ENCODE measurements at regions not wholly inside any gene's neighbourhood (a gene's known extent, or its start where the extent isn't known, plus 50 kb on each side); places are given as distances from the start of the nearest gene placed in this dataset.
A peak's percentile ranks its signal among the peaks of the same experiment; 100 is the strongest.
"Not testable (repeated sequence)": the region's sequence is repeated elsewhere in the genome, so short reads cannot be mapped to it uniquely, and the experiment has no call there.

DNA sequence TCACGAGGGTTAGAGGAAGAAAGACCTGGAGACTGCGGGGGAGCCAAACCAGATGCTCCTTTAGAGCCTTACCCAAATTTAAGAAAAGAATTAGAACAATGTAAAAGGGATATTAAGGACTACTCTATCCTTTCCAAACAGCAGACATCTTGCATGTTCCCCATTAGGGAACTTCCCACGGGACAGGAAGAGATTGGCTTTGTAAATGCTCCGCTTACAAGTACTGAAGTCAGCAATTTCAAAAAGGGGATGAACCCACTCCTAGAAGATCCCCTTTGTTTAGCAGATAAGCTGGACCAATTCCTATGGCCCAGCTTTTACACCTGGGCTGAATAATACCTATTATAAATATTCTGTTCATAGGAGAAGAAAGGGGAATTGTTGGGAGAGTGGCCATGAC is 74.2 kb downstream of the APOBEC1 start:
- DNase-seq = no peak

DNA sequence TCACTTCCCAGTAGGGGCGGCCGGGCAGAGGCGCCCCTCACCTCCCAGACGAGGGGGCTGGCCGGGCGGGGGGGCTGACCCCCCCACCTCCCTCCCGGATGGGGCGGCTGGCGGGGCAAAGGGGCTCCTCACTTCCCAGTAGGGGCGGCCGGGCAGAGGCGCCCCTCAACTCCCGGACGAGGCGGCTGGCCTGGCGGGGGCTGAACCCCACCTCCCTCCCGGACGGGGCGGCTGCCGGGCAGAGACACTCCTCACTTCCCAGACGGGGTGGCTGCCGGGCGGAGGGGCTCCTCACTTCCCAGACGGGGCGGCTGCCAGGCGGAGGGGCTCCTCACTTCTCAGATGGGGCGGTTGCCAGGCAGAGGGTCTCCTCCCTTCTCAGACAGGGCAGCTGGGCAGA is 75.6 kb downstream of the APOBEC1 start:
- DNase-seq = not testable (repeated sequence)

DNA sequence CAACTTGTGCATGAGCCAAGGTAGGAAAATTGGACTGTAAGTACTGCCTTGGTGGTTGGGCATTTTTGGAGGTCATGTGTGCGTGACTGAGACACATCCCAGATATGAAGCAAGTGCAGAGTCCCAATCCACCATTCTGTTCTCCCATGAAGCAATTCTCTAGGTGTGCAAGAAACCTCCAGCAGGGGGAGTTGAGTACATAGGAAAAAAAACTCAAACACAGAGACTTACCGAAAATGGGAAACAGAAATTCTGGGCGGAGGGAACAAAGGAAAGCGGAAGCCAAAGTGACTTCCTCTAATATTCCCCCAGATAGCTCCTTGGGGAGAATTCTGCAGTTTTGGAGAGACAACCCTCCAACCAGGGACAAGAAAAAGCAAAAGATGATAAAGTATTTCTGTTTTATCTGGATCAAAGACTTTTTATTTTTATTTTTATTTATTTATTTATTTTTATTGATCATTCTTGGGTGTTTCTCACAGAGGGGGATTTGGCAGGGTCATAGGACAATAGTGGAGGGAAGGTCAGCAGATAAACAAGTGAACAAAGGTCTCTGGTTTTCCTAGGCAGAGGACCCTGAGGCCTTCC is 76.9 kb downstream of the APOBEC1 start:
- DNase-seq = peak in 3 of 5 donors; percentile 8 to 35 (median 18)

DNA sequence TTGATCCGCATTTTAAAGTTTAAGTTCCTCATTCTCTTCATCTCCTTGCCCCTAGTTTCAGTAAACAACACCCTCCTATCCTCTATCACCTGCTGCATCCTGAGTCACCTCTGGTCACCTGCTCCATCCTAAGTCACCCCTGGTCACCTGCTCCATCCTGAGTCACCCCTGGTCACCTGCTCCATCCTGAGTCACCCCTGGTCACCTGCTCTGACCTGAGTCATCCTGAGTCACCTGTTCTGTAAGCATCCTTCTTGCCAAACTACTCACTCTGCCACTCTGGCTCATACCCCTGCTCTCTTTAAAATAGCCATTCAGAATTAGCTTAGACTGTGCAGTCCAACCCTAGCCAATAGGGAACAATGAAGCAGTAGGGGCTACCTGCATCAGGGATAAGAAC is 80.6 kb upstream of the CD163 start:
- not testable (repeated sequence) for DNase-seq

DNA sequence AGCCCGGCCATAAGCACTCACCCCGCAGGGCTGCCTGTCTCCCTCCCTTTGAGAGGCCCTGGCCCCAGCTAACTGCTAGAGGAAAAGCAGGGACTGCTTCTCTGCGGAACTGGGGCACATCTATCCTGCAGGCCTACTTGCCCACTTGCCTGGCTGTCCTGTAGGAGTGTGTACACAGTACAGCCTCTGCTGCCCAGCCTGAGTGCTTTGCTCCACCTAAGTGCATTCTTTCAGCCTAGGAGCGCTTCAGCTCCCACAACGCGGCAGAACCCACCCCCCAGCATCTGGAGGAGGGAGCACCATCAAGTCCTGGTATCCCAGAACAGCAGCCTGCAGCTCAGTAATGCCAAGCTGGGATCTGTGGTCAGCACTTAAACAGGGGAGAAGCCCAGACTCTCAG is 79.9 kb upstream of the CD163 start:
- no peak for DNase-seq

DNA sequence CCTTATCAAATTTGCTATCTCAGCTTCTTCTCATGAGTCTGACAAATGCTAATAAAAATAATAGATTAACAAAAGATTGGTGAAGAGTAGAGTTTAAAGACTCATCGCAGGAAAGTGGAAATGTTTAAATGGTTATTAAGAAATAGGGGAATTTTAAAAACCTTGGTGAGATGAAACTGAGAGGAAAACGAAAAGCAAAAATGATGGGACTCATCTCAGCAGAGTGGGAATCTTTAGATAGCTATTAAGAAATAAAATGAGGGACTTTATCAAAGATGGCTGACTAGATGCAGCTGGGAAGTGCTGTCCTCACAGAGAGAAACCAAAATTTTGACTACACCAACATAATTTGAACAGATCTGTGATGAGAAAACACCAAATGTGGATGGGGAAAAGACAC is 79.2 kb upstream of the CD163 start:
- DNase-seq = no peak

DNA sequence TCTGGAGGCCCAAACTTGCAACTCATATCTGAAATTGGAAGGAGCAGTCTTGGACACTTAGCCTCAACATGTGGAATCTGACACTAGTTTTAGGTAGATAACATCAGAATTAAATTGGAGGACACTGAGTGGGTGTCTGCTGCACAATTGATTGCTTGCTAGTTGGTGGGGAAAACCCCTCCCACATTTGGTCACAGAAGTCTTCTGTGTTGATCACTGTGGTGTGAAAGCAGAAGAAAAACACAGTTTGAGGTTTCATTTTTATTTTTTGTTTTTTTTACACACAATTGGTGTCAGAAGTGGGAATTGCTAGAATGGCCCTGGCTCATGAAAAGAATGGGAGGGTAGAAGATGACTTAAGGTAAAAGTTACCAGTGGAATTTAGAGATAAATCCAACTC is 78.0 kb upstream of the CD163 start:
- no peak for DNase-seq

DNA sequence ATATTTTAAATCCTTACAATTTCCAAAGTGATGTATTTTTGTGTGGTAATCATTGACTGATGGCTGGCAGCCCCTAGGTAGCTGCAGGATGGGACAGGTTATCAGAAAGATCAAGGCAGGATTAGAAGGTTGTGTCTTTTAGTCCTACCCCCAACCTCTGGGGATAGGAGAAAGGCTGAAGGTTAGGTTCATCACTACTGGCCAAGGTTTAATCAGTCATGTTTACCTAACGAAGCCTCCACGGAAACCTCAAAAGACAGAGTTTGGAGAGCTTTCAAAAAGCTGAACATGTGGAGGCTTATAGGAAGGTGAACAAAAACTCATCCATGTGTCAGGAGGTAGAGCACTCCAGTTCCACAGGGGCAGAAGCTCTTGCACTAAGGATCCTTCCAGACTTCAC is 77.5 kb upstream of the CD163 start:
- no peak for DNase-seq

DNA sequence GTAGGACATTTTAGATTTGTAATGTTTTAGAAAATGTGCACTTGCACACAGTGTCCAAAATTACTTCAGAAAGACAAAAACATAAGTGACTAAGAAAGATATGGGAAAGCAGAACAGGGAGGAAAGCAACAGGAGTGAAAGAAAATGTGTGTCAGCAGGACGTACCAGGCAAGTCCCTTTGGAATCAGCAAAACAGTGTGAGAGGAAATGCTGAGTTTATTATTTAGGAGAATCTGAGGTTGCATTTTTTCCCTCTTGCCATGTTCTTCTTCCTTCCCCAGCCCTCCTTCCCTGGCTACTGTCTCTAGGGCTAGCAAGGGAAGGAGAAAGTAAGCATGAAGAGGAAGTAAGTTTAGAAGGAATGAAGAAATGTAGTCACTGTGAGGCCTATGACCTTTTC is 67.7 kb upstream of the CD163 start:
- DNase-seq = no peak

DNA sequence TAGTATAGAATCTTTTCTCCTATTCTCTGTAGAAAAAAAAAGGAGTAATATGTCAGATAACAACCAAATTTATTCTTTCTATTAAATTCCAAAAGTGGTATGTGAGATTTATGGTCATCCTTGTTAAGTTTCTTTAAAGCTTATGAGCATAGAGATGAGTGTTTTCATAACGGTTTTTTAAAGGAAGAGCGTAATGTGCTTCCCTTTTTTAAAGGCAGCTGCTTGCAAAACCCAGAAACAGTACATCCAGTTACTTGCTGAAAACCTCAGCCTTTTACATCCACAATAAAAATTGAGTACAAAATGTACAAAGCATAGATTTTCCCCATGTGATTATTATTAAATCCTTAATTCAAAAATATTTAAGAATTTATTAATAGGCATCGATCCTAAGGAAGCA is 53.6 kb upstream of the CD163 start:
- DNase-seq = no peak

DNA sequence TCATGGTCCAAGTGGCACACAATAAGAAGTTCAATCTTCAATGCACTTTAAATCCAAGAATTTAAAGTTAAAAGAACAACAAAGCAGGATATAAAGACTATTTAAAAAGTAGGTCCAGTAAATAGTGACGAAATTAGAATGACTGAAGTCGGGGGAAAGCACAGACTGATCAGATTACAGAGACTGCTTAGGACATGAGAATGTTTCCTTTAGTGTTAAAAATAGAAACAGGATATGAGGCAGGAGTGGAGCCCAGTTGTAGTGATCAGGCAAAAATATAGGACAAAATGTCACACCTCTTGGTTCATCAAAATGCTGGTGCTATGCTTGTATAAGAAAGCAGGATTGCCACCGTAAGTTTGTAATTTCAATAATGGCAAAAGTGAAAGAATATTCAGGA is 52.2 kb upstream of the CD163 start:
- DNase-seq = no peak

DNA sequence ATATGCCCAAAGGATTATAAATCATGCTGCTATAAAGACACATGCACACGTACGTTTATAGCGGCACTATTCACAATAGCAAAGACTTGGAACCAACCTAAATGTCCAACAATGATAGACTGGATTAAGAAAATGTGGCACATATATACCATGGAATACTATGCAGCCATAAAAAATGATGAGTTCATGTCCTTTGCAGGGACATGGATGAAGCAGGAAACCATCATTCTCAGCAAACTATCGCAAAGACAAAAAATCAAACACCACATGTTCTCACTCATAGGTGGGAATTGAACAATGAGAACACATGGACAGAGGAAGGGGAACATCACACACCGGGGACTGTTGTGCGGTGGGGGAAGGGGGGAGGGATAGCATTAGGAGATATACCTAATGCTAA is 51.3 kb upstream of the CD163 start:
- DNase-seq = not testable (repeated sequence)

All from T-helper 1 cell (primary cell).